Transverse colon (tissue), 4 donors: ENCODE measurements at regions not wholly inside any gene's neighbourhood (a gene's known extent, or its start where the extent isn't known, plus 50 kb on each side); places are given as distances from the start of the nearest gene placed in this dataset.

ENCODE experiments used
- DNase-seq: peaks from one replicate; pipeline ENCODE4 v3.0.0-alpha.2; 2019
- H3K27ac ChIP-seq, 4 donors: fragments of 200-600 bp; sonication (generic); 2 replicates each; pipeline ENCODE4 v1.5.1; 2016 to 2018; ENCODE audit warnings: inconsistent platforms in 4 of 4
- H3K27me3 ChIP-seq: fragments of 200-600 bp; sonication (generic); 2 replicates; pipeline ENCODE4 v1.5.1; 2017; ENCODE audit warnings: inconsistent platforms
- H3K36me3 ChIP-seq, 4 donors: fragments of 200-600 bp; sonication (generic); 2 replicates each; pipeline ENCODE4 v1.5.1; 2017 to 2019; ENCODE audit warnings: inconsistent platforms in 4 of 4
- H3K4me1 ChIP-seq, 4 donors: fragments of 200-600 bp; sonication (generic); 2 replicates each; pipeline ENCODE4 v1.5.1; 2017 to 2020; ENCODE audit warnings: inconsistent platforms in 4 of 4
- H3K4me3 ChIP-seq, 4 donors: fragments of 200-600 bp; sonication (generic); 1 replicate in 1 of 4; 2 replicates in 3 of 4; pipeline versions ENCODE4 v1.5.1 to v1.6.1; 2017 to 2019; ENCODE audit warnings: inconsistent platforms in 4 of 4
- H3K9me3 ChIP-seq, 2 donors: fragments of 200-600 bp; sonication (generic); 2 replicates each; pipeline ENCODE4 v1.5.1; 2017 to 2019; ENCODE audit warnings: inconsistent platforms in 2 of 2
- CTCF ChIP-seq, 5 experiments: fragments of 200-600 bp in 3 of 5; fragments of 450-650 bp in 2 of 5; sonication (generic) in 3 of 5; IDR thresholded peaks; 1 replicate in 2 of 5; 2 replicates in 3 of 5; pipeline ENCODE4 v1.5.1; 2016 to 2017; ENCODE audit warnings: antibody characterized with exemption in 5 of 5, inconsistent platforms in 3 of 5, mild to moderate bottlenecking in 2 of 5, moderate library complexity in 1 of 5
- EP300 ChIP-seq: sonication (generic); formaldehyde crosslinking; IDR thresholded peaks from one replicate; pipeline ENCODE4 v1.6.1; 2017; ENCODE audit warnings: antibody characterized with exemption, low read depth
- POLR2A ChIP-seq: fragments of 450-650 bp; IDR thresholded peaks from one replicate; pipeline ENCODE4 v1.6.1; 2016; ENCODE audit warnings: antibody characterized with exemption, mild to moderate bottlenecking, moderate library complexity
- POLR2AphosphoS5 ChIP-seq, 3 donors: sonication (generic); formaldehyde crosslinking; IDR thresholded peaks; one replicate each; pipeline ENCODE4 v1.6.1; 2016; ENCODE audit warnings: antibody characterized with exemption in 3 of 3
- WGBS, 2 donors: methylation state at CpG; one replicate each; pipeline ENCODE4 v1.1.5; 2018; ENCODE audit warnings: low coverage in 1 of 2; 5-methylcytosine and 5-hydroxymethylcytosine counted together
- in situ Hi-C, 4 donors: fragments of 200-750 bp; cut with MboI; loops; one replicate each; pipeline versions ENCODE4 v1.15.0 to v1.15.1; 2017; ENCODE audit warnings: low sequenced_read_pairs in 3 of 4, low pct_ligation_motif_present in 1 of 4, low pct_unique_long_range_greater_than_20kb in 1 of 4
- intact Hi-C: fragments of 100-400 bp; cut with DNase I; formaldehyde crosslinking; loops from one replicate; pipeline ENCODE4 v1.15.1; 2023; ENCODE audit warnings: low total_unique reads

DNA sequence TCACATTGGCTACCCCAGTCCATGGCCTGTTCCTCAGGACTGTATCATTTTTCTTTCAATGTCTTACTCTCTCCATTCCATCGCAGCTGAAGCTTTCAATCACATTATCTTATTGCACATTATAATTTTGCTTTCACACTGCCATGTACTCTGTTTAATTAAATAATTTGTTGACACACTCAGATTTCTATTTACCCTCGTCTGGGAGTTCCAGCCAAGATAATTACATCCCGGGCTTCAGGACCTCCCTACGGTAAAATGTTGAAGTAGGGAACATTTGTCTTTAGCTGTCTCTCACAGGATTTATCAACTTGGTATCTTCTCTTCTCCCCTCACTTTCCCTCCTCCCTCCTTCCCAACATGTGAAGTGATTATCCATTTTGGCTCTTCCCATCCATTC lies 177.2 kb upstream of the RASSF8 start:
- no peak for DNase-seq
- intact Hi-C loops (no loop called here), in situ Hi-C loops (no loop called here)
- H3K4me3 ChIP-seq: no peak overlapping the region
- H3K9me3 ChIP-seq: no peaks in the 10 kb centered on the region
- H3K4me1 ChIP-seq: no peaks in the 10 kb centered on the region
- no peak overlapping the region for H3K27ac ChIP-seq
- WGBS, 2 donors: 65 to 66% methylated on average over 4 of the region's 4 CpGs
- TF ChIP-seq POLR2AphosphoS5 (IDR thresholded peaks at IDR 0.05): no peak
- no peak for TF ChIP-seq EP300
- no peak for TF ChIP-seq POLR2A
- TF ChIP-seq CTCF (IDR thresholded peaks at IDR 0.05): no peak
- H3K27me3 ChIP-seq: no peaks in the 10 kb centered on the region
- no peaks in the 10 kb centered on the region for H3K36me3 ChIP-seq

DNA sequence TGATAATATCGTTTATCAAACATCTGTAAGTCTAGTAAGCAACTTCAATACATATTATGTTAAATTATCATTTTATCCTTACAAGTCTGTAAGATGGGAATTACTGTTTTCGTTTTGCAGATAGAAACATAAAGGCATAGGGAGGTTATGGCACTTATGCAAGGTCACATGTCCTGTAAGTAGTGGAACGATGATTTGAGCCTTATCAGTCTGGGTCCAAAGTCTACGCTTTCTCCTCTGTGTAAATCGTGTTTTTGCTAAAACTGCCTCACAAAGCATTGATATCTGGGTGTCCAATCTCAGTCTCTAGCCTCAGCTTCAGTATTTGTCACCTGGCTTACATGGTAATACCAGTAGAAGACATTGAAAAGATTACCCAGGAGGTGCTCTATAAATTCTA lies 174.9 kb upstream of the RASSF8 start:
- no peaks in the 10 kb centered on the region for H3K9me3 ChIP-seq
- in situ Hi-C loops (no loop called here), intact Hi-C loops (no loop called here)
- H3K4me3 ChIP-seq: no peak overlapping the region
- H3K27me3 ChIP-seq: no peaks in the 10 kb centered on the region
- H3K4me1 ChIP-seq: no peaks in the 10 kb centered on the region
- TF ChIP-seq POLR2A (no peak), POLR2AphosphoS5 (IDR thresholded peaks at IDR 0.05) (no peak), CTCF (IDR thresholded peaks at IDR 0.05) (no peak), EP300 (no peak)
- DNase-seq: no peak
- WGBS, 2 donors: 66% methylated on average over 5 of the region's 5 CpGs
- H3K27ac ChIP-seq: no peak overlapping the region
- H3K36me3 ChIP-seq: no peaks in the 10 kb centered on the region

DNA sequence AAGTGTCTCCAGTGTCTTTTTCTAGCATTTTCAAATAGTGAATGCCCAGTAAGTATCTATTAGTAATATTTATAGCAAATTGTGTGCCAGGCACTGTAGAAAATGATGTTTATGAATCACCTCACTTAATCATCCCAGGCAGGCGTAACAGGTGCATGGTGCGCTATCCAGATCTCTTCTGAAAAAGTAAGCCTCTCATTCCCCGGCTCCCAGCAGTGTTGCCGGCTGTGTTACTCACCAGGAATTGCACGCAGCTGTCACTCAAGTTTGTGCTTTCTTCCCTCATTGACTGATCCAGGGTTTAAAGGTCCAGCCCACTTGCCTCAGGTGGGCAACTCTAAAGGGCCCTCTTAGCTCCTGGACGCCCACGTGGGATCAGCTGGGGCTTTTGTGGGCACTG lies 173.8 kb upstream of the RASSF8 start:
- no peaks in the 10 kb centered on the region for H3K27me3 ChIP-seq
- no peaks in the 10 kb centered on the region for H3K4me1 ChIP-seq
- in situ Hi-C loops: no loop called here
- no peaks in the 10 kb centered on the region for H3K9me3 ChIP-seq
- 88 to 93% methylated on average over 4 to 7 of the region's 7 CpGs for WGBS, 2 donors
- H3K27ac ChIP-seq: no peak overlapping the region
- no peak overlapping the region for H3K4me3 ChIP-seq
- intact Hi-C loops: no loop called here
- DNase-seq: no peak
- H3K36me3 ChIP-seq: no peaks in the 10 kb centered on the region
- TF ChIP-seq EP300 (no peak), POLR2A (no peak), POLR2AphosphoS5 (IDR thresholded peaks at IDR 0.05) (no peak), CTCF (IDR thresholded peaks at IDR 0.05) (no peak)

GRCh38 chr12:25785134-25785533 lies 173.3 kb upstream of the RASSF8 start:
- WGBS, 2 donors: 68 to 83% methylated on average over 1 to 4 of the region's 4 CpGs

More at GRCh38 chr12:25785134-25785533, 173.3 kb upstream of the RASSF8 start:
- no peaks in the 10 kb centered on the region for H3K9me3 ChIP-seq
- TF ChIP-seq EP300 (no peak), POLR2AphosphoS5 (IDR thresholded peaks at IDR 0.05) (no peak), POLR2A (no peak), CTCF (IDR thresholded peaks at IDR 0.05) (no peak)
- H3K4me1 ChIP-seq: no peaks in the 10 kb centered on the region
- in situ Hi-C loops: no loop called here
- no peak overlapping the region for H3K27ac ChIP-seq
- DNase-seq: no peak
- intact Hi-C loops: no loop called here
- H3K4me3 ChIP-seq: no peak overlapping the region
- no peaks in the 10 kb centered on the region for H3K27me3 ChIP-seq
- H3K36me3 ChIP-seq: no peaks in the 10 kb centered on the region
